Breast epithelium (tissue), 3 donors: ENCODE measurements at regions not wholly inside any gene's neighbourhood (a gene's known extent, or its start where the extent isn't known, plus 50 kb on each side); places are given as distances from the start of the nearest gene placed in this dataset.

ENCODE experiments used
- CTCF ChIP-seq, 3 donors: fragments of 450-650 bp; IDR thresholded peaks; one replicate each; pipeline ENCODE4 v1.5.1; 2016 to 2017; ENCODE audit warnings: antibody characterized with exemption in 3 of 3, mild to moderate bottlenecking in 3 of 3, moderate library complexity in 3 of 3
- POLR2A ChIP-seq: fragments of 450-650 bp; IDR thresholded peaks from one replicate; pipeline ENCODE4 v1.6.1; 2016; ENCODE audit warnings: antibody characterized with exemption, mild to moderate bottlenecking, moderate library complexity
- POLR2AphosphoS5 ChIP-seq, 3 donors: sonication (generic); formaldehyde crosslinking; IDR thresholded peaks; one replicate each; pipeline ENCODE4 v1.6.1; 2017; ENCODE audit warnings: antibody characterized with exemption in 3 of 3

GRCh38 chr4:186825069-186825468, 101.4 kb upstream of the FAT1 start:
- TF ChIP-seq POLR2A (no peak), CTCF (IDR thresholded peaks at IDR 0.05) (no peak), POLR2AphosphoS5 (IDR thresholded peaks at IDR 0.05) (no peak)
